HEK293 (cell line): ENCODE measurements at regions not wholly inside any gene's neighbourhood (a gene's known extent, or its start where the extent isn't known, plus 50 kb on each side); places are given as distances from the start of the nearest gene placed in this dataset.

Experiments used
- ATF2 ChIP-seq: fragments of 450-650 bp; formaldehyde crosslinking; IDR thresholded peaks from 2 replicates; pipeline ENCODE4 v1.5.1; 2016; ENCODE audit warnings: missing biosample characterization, missing genetic modification characterization, low read depth
- CTCF ChIP-seq: fragments of 450-650 bp; formaldehyde crosslinking; IDR thresholded peaks from 2 replicates; pipeline ENCODE4 v1.5.1; 2016; ENCODE audit warnings: missing biosample characterization, missing genetic modification characterization
- ZNF362 ChIP-seq: fragments of 450-650 bp; formaldehyde crosslinking; IDR thresholded peaks from 2 replicates; pipeline ENCODE4 v1.5.1; 2016; ENCODE audit warnings: missing biosample characterization, missing genetic modification characterization
- TF ChIP-seq, protein P1 (sequence below): fragments of 450-650 bp; formaldehyde crosslinking; IDR thresholded peaks from 2 replicates; pipeline ENCODE4 v1.5.1; 2016; ENCODE audit warnings: missing biosample characterization, missing genetic modification characterization

- no peak for TF ChIP-seq CTCF
- TF ChIP-seq, protein P1, sequence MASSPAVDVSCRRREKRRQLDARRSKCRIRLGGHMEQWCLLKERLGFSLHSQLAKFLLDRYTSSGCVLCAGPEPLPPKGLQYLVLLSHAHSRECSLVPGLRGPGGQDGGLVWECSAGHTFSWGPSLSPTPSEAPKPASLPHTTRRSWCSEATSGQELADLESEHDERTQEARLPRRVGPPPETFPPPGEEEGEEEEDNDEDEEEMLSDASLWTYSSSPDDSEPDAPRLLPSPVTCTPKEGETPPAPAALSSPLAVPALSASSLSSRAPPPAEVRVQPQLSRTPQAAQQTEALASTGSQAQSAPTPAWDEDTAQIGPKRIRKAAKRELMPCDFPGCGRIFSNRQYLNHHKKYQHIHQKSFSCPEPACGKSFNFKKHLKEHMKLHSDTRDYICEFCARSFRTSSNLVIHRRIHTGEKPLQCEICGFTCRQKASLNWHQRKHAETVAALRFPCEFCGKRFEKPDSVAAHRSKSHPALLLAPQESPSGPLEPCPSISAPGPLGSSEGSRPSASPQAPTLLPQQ (tag by site-specific recombination): no peak
- no peak for TF ChIP-seq ATF2
- no peak for TF ChIP-seq ZNF362
These were observed 63.9 kb upstream of the SMIM21 start for GRCh38 chr18:75491361-75491760.
